AG04449 (cell line): ENCODE measurements at regions not wholly inside any gene's neighbourhood (a gene's known extent, or its start where the extent isn't known, plus 50 kb on each side); places are given as distances from the start of the nearest gene placed in this dataset.

Experiments used
- CTCF ChIA-PET: fragments of 350-600 bp; formaldehyde crosslinking; extraction: SDS; loops from one replicate; lab custom pipeline; 2021; ENCODE audit warnings: antibody characterized with exemption; lab: Yijun Ruan, JAX
- POLR2A ChIA-PET: fragments of 400-600, 350-600 bp; formaldehyde crosslinking; extraction: SDS; loops from one replicate; lab custom pipeline; 2020; ENCODE audit warnings: antibody characterized with exemption, inconsistent platforms; lab: Yijun Ruan, JAX
- DNase-seq: peaks from one replicate; pipeline ENCODE4 v3.0.0-alpha.2; 2010; ENCODE audit warnings: low read depth, low spot score
- H3K4me3 ChIP-seq: 2 replicates; pipeline ENCODE4 v1.5.1; 2011; ENCODE audit warnings: low read depth, mild to moderate bottlenecking, control low read depth, low read length
- TF ChIP-seq, protein P1 (sequence below): IDR thresholded peaks from one replicate; pipeline ENCODE4 v1.5.1; 2011; ENCODE audit warnings: mild to moderate bottlenecking, moderate library complexity, low read length, control low read depth, inconsistent platforms; ENCODE audit not compliant: insufficient read depth; ENCODE audit errors: missing control alignments

DNA sequence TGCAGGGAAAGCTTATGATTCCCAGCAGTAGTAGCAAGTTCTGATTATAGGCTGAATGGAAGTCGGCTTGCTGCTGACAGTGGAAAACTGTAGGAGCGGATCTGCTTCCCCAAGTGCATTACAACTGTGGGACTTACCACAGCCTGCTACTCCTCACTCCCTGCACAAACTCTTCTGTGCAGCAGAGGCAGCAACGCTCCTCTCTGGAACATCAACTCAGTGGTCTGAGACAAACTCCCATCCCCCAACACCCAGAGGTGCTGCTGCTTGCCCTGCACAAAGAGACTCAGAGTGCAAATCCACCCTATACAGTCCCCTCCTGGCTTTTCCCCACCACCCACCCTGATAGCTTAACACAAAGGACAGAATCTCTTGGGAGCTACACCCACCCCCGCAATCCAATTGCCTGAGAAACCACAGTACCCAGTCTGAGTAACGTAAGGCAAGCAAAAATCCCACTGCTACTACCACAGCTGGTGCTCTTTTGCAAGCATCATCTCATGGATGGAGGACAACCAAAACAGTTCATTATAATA, 1455.2 kb downstream of the AMY1C start:
- DNase-seq, result no peak
- ChIA-PET POLR2A (no interaction called here), CTCF (no interaction called here)
- no peak overlapping the region for H3K4me3 ChIP-seq
- TF ChIP-seq, protein P1, sequence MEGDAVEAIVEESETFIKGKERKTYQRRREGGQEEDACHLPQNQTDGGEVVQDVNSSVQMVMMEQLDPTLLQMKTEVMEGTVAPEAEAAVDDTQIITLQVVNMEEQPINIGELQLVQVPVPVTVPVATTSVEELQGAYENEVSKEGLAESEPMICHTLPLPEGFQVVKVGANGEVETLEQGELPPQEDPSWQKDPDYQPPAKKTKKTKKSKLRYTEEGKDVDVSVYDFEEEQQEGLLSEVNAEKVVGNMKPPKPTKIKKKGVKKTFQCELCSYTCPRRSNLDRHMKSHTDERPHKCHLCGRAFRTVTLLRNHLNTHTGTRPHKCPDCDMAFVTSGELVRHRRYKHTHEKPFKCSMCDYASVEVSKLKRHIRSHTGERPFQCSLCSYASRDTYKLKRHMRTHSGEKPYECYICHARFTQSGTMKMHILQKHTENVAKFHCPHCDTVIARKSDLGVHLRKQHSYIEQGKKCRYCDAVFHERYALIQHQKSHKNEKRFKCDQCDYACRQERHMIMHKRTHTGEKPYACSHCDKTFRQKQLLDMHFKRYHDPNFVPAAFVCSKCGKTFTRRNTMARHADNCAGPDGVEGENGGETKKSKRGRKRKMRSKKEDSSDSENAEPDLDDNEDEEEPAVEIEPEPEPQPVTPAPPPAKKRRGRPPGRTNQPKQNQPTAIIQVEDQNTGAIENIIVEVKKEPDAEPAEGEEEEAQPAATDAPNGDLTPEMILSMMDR, result no peak

DNA sequence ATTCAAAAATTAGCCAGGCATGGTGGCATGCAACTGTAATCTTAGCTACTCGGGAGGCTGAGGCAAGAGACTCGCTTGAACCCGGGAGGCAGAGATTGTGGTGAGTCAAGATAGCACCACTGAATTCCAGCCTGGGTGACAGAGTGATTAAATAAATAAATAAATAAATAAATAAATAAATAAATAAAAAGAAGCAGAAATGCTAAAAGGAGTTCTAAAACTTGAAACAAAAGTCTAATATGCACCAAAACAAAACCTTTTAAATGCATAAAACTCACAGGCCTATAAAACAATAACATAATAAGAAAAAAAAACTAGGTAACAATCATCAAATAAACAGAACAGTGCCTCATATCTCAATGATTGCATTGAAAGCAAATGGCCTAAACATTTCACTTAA, 1458.9 kb downstream of the AMY1C start:
- CTCF ChIA-PET, result no interaction called here
- no peak for DNase-seq
- TF ChIP-seq, protein P1, result no peak
- no peak overlapping the region for H3K4me3 ChIP-seq
- POLR2A ChIA-PET, result no interaction called here

DNA sequence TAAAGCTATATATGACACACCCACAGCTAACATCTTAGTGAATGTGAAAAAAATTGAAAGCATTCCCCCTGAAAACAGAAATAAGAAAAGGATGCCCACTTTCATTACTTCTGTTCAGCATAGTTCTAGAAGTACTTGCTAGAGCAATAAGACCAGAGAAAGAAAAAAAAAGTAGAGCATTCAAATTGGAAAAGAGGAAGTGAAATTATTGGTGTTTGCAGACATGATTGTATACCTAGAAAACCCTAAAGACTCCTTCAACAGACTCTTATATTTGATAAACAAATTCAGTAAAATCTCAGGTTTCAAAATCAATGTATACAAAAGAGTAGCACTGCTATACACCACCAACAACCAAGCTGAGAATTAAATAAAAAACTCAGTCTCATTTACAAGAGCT, 1461.0 kb downstream of the AMY1C start:
- TF ChIP-seq, protein P1, result no peak
- CTCF ChIA-PET, result no interaction called here
- no peak overlapping the region for H3K4me3 ChIP-seq
- DNase-seq, result no peak
- POLR2A ChIA-PET, result no interaction called here

GRCh38 chr1:105231378-105231777, 1481.7 kb downstream of the AMY1C start:
- H3K4me3 ChIP-seq, result no peak overlapping the region
- DNase-seq, result no peak
- TF ChIP-seq, protein P1, result no peak
- ChIA-PET POLR2A (no interaction called here), CTCF (no interaction called here)

GRCh38 chr1:105243411-105243810, 1493.7 kb downstream of the AMY1C start:
- no peak for DNase-seq
- ChIA-PET POLR2A (no interaction called here), CTCF (no interaction called here)
- no peak overlapping the region for H3K4me3 ChIP-seq
- TF ChIP-seq, protein P1, result no peak

DNA sequence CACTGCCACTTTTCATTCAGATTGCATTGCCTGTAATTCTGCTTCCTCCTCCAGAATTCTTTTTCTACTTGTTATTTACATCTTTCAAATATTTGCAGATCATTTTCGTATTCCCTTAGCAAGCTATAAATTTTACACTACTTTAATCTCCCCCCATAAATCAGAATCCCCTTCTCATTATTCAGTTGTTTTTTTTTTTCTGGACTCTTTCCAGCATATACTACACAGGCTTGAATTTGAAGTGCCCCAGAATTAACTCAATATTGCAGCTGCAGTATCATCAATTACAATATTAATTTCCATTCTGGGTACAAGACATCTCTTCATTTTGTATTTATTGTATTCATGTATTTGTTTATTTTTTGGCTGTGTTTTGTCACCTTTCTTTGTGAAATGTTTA, 1494.3 kb downstream of the AMY1C start:
- no peak overlapping the region for H3K4me3 ChIP-seq
- ChIA-PET POLR2A (no interaction called here), CTCF (no interaction called here)
- no peak for DNase-seq
- TF ChIP-seq, protein P1, result no peak
